GM12891 (cell line): ENCODE measurements at regions not wholly inside any gene's neighbourhood (a gene's known extent, or its start where the extent isn't known, plus 50 kb on each side); places are given as distances from the start of the nearest gene placed in this dataset.

Source experiments
- DNase-seq: peaks from one replicate; pipeline ENCODE4 v3.0.0; 2011; ENCODE audit warnings: low spot score; ENCODE audit not compliant: insufficient read length
- FAIRE-seq: peaks from 2 replicates; lab custom pipeline; 2011; peaks lifted over from hg19 to GRCh38; lab: Jason Lieb, UNC
- PAX5 ChIP-seq: IDR thresholded peaks from 2 replicates; pipeline ENCODE4 v1.6.1; 2011; ENCODE audit warnings: low read length, moderate library complexity, mild to moderate bottlenecking; ENCODE audit not compliant: insufficient read depth, severe bottlenecking
- POLR2A ChIP-seq: IDR thresholded peaks from 2 replicates; pipeline ENCODE4 v1.6.1; 2011; ENCODE audit warnings: low read depth, low read length, control low read depth
- POLR2AphosphoS5 ChIP-seq: IDR thresholded peaks from 2 replicates; pipeline ENCODE4 v1.6.1; 2011; ENCODE audit warnings: low read depth, low read length, control low read depth
- POU2F2 ChIP-seq: IDR thresholded peaks from 2 replicates; pipeline ENCODE4 v1.6.1; 2011; ENCODE audit warnings: low read depth, mild to moderate bottlenecking, control low read depth, low read length, moderate library complexity
- SPI1 ChIP-seq: IDR thresholded peaks from 2 replicates; pipeline ENCODE4 v1.6.1; 2011; ENCODE audit warnings: low read depth, low read length, control low read depth
- TAF1 ChIP-seq: IDR thresholded peaks from 2 replicates; pipeline ENCODE4 v1.6.1; 2011; ENCODE audit warnings: low read depth, low read length, control low read depth

GRCh38 chr18:51660188-51660715 is 462.8 kb upstream of the MEX3C start:
- TF ChIP-seq SPI1 (peak; percentile 38; the same call in 1 of the 2 replicates), PAX5 (no peak), TAF1 (no peak), POLR2AphosphoS5 (no peak)
- FAIRE-seq (no peak), DNase-seq (no peak)

- FAIRE-seq, result no peak
- TF ChIP-seq POU2F2, result no peak
- DNase-seq, result no peak
Measured at GRCh38 chr18:51664236-51664635, 466.8 kb upstream of the MEX3C start.

- no peak for FAIRE-seq
- TF ChIP-seq TAF1 (no peak), SPI1 (no peak), PAX5 (no peak), POU2F2 (no peak), POLR2AphosphoS5 (no peak), POLR2A (no peak)
- DNase-seq, result no peak
Measured at GRCh38 chr18:51666763-51667191, 469.3 kb upstream of the MEX3C start.

GRCh38 chr18:51668101-51668500 is 470.6 kb upstream of the MEX3C start:
- DNase-seq, result peak; percentile 6
- peak; percentile 88 for FAIRE-seq
- no peak for TF ChIP-seq SPI1
- TF ChIP-seq POLR2A, result no peak
- TF ChIP-seq POU2F2, result no peak
- no peak for TF ChIP-seq POLR2AphosphoS5
- TF ChIP-seq PAX5, result no peak
- no peak for TF ChIP-seq TAF1

GRCh38 chr18:51668607-51669006 is 471.1 kb upstream of the MEX3C start:
- FAIRE-seq, result no peak
- no peak for DNase-seq
- TF ChIP-seq POLR2AphosphoS5 (no peak), TAF1 (no peak), PAX5 (no peak), POU2F2 (no peak), POLR2A (no peak), SPI1 (no peak)

GRCh38 chr18:51686590-51686989 is 489.1 kb upstream of the MEX3C start:
- no peak for FAIRE-seq

GRCh38 chr18:51687845-51688585 is 490.5 kb upstream of the MEX3C start:
- TF ChIP-seq POU2F2 (no peak), SPI1 (no peak), POLR2A (no peak), TAF1 (no peak), POLR2AphosphoS5 (no peak), PAX5 (no peak)
- FAIRE-seq, result no peak
- no peak for DNase-seq

More at GRCh38 chr18:51686590-51686989, 489.1 kb upstream of the MEX3C start:
- no peak for DNase-seq
- TF ChIP-seq POU2F2, result no peak
- no peak for TF ChIP-seq TAF1
- no peak for TF ChIP-seq POLR2A
- TF ChIP-seq PAX5, result no peak
- no peak for TF ChIP-seq SPI1
- TF ChIP-seq POLR2AphosphoS5, result no peak

- FAIRE-seq (no peak), DNase-seq (no peak)
- TF ChIP-seq SPI1 (no peak), POU2F2 (no peak), TAF1 (no peak), POLR2A (no peak), POLR2AphosphoS5 (no peak), PAX5 (no peak)
Measured at GRCh38 chr18:51692612-51693011, 495.1 kb upstream of the MEX3C start.

- DNase-seq (no peak), FAIRE-seq (peak; percentile 76)
- TF ChIP-seq TAF1 (no peak), POU2F2 (peak; percentile 99), SPI1 (no peak)
Measured at GRCh38 chr18:51711298-51711889, 513.9 kb upstream of the MEX3C start.

- FAIRE-seq (no peak), DNase-seq (no peak)
- TF ChIP-seq POU2F2, result 0 out of 2 replicates have a peak, but pooled peaks have one; percentile 19
- TF ChIP-seq POLR2AphosphoS5, result no peak
Measured at GRCh38 chr18:51712821-51713220, 515.3 kb upstream of the MEX3C start.
